Breast epithelium (tissue), 4 donors: ENCODE measurements at regions not wholly inside any gene's neighbourhood (a gene's known extent, or its start where the extent isn't known, plus 50 kb on each side); places are given as distances from the start of the nearest gene placed in this dataset.

Experiments
- DNase-seq, 2 donors: peaks; one replicate each; pipeline ENCODE4 v3.0.0-alpha.2; 2019; ENCODE audit warnings: low spot score in 2 of 2
- H3K27ac ChIP-seq, 2 donors: fragments of 200-600 bp; sonication (generic) in 1 of 2; one replicate each; pipeline ENCODE4 v1.5.1; 2016 to 2019; ENCODE audit warnings: mild to moderate bottlenecking in 1 of 2
- H3K27me3 ChIP-seq, 2 donors: fragments of 200-600 bp; sonication (generic) in 1 of 2; one replicate each; pipeline versions ENCODE4 v1.5.1 to v1.6.0; 2017 to 2019; ENCODE audit warnings: control low read depth in 1 of 2, mild to moderate bottlenecking in 1 of 2
- H3K36me3 ChIP-seq: fragments of 200-600 bp; one replicate; pipeline ENCODE4 v1.5.1; 2019
- H3K4me1 ChIP-seq, 2 donors: fragments of 200-600 bp; sonication (generic); one replicate each; pipeline ENCODE4 v1.5.1; 2016 to 2019; ENCODE audit warnings: control low read depth in 1 of 2
- H3K4me3 ChIP-seq, 3 donors: fragments of 200-600 bp; sonication (generic); 1 replicate in 2 of 3; 2 replicates in 1 of 3; pipeline ENCODE4 v1.5.1; 2016 to 2019; ENCODE audit warnings: mild to moderate bottlenecking in 3 of 3, moderate library complexity in 2 of 3
- H3K9me3 ChIP-seq, 2 donors: fragments of 200-600 bp; sonication (generic) in 1 of 2; one replicate each; pipeline ENCODE4 v1.5.1; 2016 to 2019; ENCODE audit warnings: control low read depth in 1 of 2
- CTCF ChIP-seq, 3 donors: fragments of 450-650 bp; IDR thresholded peaks; one replicate each; pipeline ENCODE4 v1.5.1; 2016 to 2017; ENCODE audit warnings: antibody characterized with exemption in 3 of 3, mild to moderate bottlenecking in 3 of 3, moderate library complexity in 3 of 3
- POLR2A ChIP-seq: fragments of 450-650 bp; IDR thresholded peaks from one replicate; pipeline ENCODE4 v1.6.1; 2016; ENCODE audit warnings: antibody characterized with exemption, mild to moderate bottlenecking, moderate library complexity
- POLR2AphosphoS5 ChIP-seq, 3 donors: sonication (generic); formaldehyde crosslinking; IDR thresholded peaks; one replicate each; pipeline ENCODE4 v1.6.1; 2017; ENCODE audit warnings: antibody characterized with exemption in 3 of 3
- intact Hi-C: fragments of 100-400 bp; cut with DNase I; formaldehyde crosslinking; loops from one replicate; pipeline ENCODE4 v1.15.1; 2023; ENCODE audit warnings: low total_unique reads

- no peak overlapping the region for H3K4me3 ChIP-seq
- no peaks in the 10 kb centered on the region for H3K27me3 ChIP-seq
- no peaks in the 10 kb centered on the region for H3K4me1 ChIP-seq
- intact Hi-C loops, result loop anchor here (10.0 kb wide), 1 partner anchor 763 kb away; no protein-coding TSS in a partner anchor
- H3K9me3 ChIP-seq, result no peaks in the 10 kb centered on the region
- no peak overlapping the region for H3K27ac ChIP-seq
- H3K36me3 ChIP-seq, result no peaks in the 10 kb centered on the region
- TF ChIP-seq POLR2A (no peak), CTCF (IDR thresholded peaks at IDR 0.05) (no peak), POLR2AphosphoS5 (IDR thresholded peaks at IDR 0.05) (no peak)
- DNase-seq, result no peak
Measured at GRCh38 chr16:54397190-54397835, 110.7 kb upstream of the IRX3 start.

GRCh38 chr16:54389836-54390494, 103.4 kb upstream of the IRX3 start:
- Histone ChIP-seq H3K4me3 (no peak overlapping the region), H3K9me3 (no peaks in the 10 kb centered on the region), H3K4me1 (no peaks in the 10 kb centered on the region), H3K27ac (peak overlapping the region in 1 of 2 donors; percentile 12), H3K36me3 (no peaks in the 10 kb centered on the region), H3K27me3 (no peaks in the 10 kb centered on the region)
- no peak for TF ChIP-seq POLR2A
- no peak for TF ChIP-seq POLR2AphosphoS5 (IDR thresholded peaks at IDR 0.05)
- no peak for TF ChIP-seq CTCF (IDR thresholded peaks at IDR 0.05)
- intact Hi-C loops, result loop anchor here (10.0 kb wide), 1 partner anchor 755 kb away; no protein-coding TSS in a partner anchor
- DNase-seq, result no peak

- H3K27ac ChIP-seq, result no peak overlapping the region
- no peaks in the 10 kb centered on the region for H3K36me3 ChIP-seq
- DNase-seq, result no peak
- no peak overlapping the region for H3K4me3 ChIP-seq
- no peaks in the 10 kb centered on the region for H3K27me3 ChIP-seq
- no peaks in the 10 kb centered on the region for H3K4me1 ChIP-seq
- intact Hi-C loops, result no loop called here
- H3K9me3 ChIP-seq, result peaks cover 0 to 5% of the 10 kb centered on the region in 2 donors
- TF ChIP-seq POLR2A (no peak), POLR2AphosphoS5 (IDR thresholded peaks at IDR 0.05) (no peak)
Measured at GRCh38 chr16:54385141-54385540, 98.6 kb upstream of the IRX3 start.

GRCh38 chr16:54381601-54382313, 95.2 kb upstream of the IRX3 start:
- no peak for DNase-seq

GRCh38 chr16:54375071-54375470, 88.5 kb upstream of the IRX3 start:
- Histone ChIP-seq H3K4me1 (no peaks in the 10 kb centered on the region), H3K4me3 (no peak overlapping the region), H3K27me3 (no peaks in the 10 kb centered on the region), H3K36me3 (no peaks in the 10 kb centered on the region), H3K27ac (no peak overlapping the region), H3K9me3 (no peaks in the 10 kb centered on the region)
- no peak for TF ChIP-seq POLR2A
- TF ChIP-seq POLR2AphosphoS5 (IDR thresholded peaks at IDR 0.05), result no peak
- TF ChIP-seq CTCF (IDR thresholded peaks at IDR 0.05), result no peak
- DNase-seq, result no peak
- intact Hi-C loops, result no loop called here

More at GRCh38 chr16:54381601-54382313, 95.2 kb upstream of the IRX3 start:
- no peak for TF ChIP-seq POLR2A
- no peak for TF ChIP-seq POLR2AphosphoS5 (IDR thresholded peaks at IDR 0.05)
- TF ChIP-seq CTCF (IDR thresholded peaks at IDR 0.05), result no peak
- Histone ChIP-seq H3K27me3 (no peaks in the 10 kb centered on the region), H3K4me3 (no peak overlapping the region), H3K4me1 (no peaks in the 10 kb centered on the region), H3K36me3 (no peaks in the 10 kb centered on the region), H3K27ac (no peak overlapping the region), H3K9me3 (peaks cover 0 to 5% of the 10 kb centered on the region in 2 donors)
- intact Hi-C loops, result no loop called here
